ENCODE measurements at regions not wholly inside any gene's neighbourhood (a gene's known extent, or its start where the extent isn't known, plus 50 kb on each side); places are given as distances from the start of the nearest gene placed in this dataset.

DNA sequence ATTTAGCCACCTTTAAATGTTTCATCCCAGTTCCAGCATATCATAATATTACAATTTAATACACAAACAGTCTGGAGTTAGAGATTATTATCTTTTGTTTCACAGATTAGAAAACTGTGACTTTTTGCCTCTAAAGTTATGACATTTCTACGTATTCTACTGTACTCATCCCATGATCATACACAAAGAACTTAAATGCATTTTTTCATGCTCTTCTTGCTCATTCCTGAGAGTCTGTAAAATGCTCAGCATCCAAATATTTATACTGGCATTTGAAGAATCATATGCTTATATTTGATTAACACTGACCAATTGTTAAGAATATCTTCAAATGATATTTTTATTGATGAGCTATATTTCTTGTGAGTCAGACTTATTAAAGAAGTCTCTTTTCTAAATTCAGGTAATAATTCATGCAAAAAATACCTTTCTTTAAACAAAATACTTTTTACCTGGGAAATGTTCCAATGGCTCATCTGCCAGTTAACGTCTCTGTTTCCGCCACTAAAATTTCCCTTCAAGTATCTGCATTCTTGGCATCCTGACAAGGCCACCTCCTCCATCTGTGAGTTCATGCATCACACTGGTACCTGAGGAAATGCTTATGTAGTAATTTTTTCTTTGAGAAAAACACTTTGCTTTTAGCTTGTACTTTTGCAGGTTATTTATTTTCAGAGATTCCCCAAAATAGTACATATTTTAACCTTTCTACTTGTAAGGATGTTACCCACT is 139.6 kb upstream of the RASA1 start:
- dilution Hi-C loops (cut with MboI; ENCODE audit: extremely low pct_ligation_motif_present, low sequenced_read_pairs) (no loop called here), intact Hi-C loops (cut with micrococcal nuclease) (no loop called here)
- H3K9me1 ChIP-seq (replicated peaks; ENCODE audit: control insufficient read depth, extremely low read depth, insufficient read depth, low read length) = no peaks in the 10 kb centered on the region
- DNase-seq (ENCODE audit: low read depth, low spot score) = no peak
- FAIRE-seq = no peak
- ChIA-PET POLR2A (no interaction called here), CTCF (interaction anchor here (2.2 kb wide), 1 partner anchor 58 kb away, joined by 6 read pairs; no protein-coding TSS in a partner anchor)
- BruUV-seq (replicated peaks) = no TSS peak
- H3K27me3 ChIP-seq (ENCODE audit: control insufficient read depth in 2 of 2, insufficient read depth in 2 of 2, low read length in 2 of 2) = no peaks in the 10 kb centered on the region
- H3K9ac ChIP-seq (replicated peaks; ENCODE audit: extremely low read depth, insufficient read depth, low read length) = no peak overlapping the region
- H2AFZ ChIP-seq (ENCODE audit: low read depth, low read length) = no peak overlapping the region
- H3K79me2 ChIP-seq (ENCODE audit: control insufficient read depth, insufficient read depth, low read length) = no peaks in the 10 kb centered on the region
- H3K4me1 ChIP-seq (ENCODE audit: control insufficient read depth, extremely low read depth, insufficient read depth, low read length) = no peaks in the 10 kb centered on the region
- TF ChIP-seq POLR2AphosphoS5 (IDR thresholded peaks at IDR 0.05; ENCODE audit: insufficient read depth, low read depth, low read length) = no peak
- TF ChIP-seq, protein P1, sequence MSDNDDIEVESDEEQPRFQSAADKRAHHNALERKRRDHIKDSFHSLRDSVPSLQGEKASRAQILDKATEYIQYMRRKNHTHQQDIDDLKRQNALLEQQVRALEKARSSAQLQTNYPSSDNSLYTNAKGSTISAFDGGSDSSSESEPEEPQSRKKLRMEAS (IDR thresholded peaks at IDR 0.05; ENCODE audit: insufficient read depth, insufficient read length) = no peak
- TF ChIP-seq MYC (IDR thresholded peaks at IDR 0.05; ENCODE audit: low read depth, low read length) = no peak
- TF ChIP-seq, protein P2, sequence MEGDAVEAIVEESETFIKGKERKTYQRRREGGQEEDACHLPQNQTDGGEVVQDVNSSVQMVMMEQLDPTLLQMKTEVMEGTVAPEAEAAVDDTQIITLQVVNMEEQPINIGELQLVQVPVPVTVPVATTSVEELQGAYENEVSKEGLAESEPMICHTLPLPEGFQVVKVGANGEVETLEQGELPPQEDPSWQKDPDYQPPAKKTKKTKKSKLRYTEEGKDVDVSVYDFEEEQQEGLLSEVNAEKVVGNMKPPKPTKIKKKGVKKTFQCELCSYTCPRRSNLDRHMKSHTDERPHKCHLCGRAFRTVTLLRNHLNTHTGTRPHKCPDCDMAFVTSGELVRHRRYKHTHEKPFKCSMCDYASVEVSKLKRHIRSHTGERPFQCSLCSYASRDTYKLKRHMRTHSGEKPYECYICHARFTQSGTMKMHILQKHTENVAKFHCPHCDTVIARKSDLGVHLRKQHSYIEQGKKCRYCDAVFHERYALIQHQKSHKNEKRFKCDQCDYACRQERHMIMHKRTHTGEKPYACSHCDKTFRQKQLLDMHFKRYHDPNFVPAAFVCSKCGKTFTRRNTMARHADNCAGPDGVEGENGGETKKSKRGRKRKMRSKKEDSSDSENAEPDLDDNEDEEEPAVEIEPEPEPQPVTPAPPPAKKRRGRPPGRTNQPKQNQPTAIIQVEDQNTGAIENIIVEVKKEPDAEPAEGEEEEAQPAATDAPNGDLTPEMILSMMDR (IDR thresholded peaks at IDR 0.05; ENCODE audit: extremely low read depth in 1 of 2, insufficient read depth in 1 of 2, low read depth in 1 of 2, low read length in 2 of 2) = no peak
- no peak for TF ChIP-seq POLR2A (IDR thresholded peaks at IDR 0.05; ENCODE audit: low read depth, low read length)
- no peak for TF ChIP-seq JUN (IDR thresholded peaks at IDR 0.05; ENCODE audit: borderline replicate concordance, insufficient read depth, insufficient read length, low read depth)
- TF ChIP-seq EZH2 (IDR thresholded peaks at IDR 0.05; ENCODE audit: borderline replicate concordance, low read depth, low read length, severe bottlenecking) = no peak
- TF ChIP-seq GATA2 (IDR thresholded peaks at IDR 0.05; ENCODE audit: insufficient read depth, insufficient read length, low read depth, low read length) = no peak
- no peak for TF ChIP-seq FOS (IDR thresholded peaks at IDR 0.05; ENCODE audit: borderline replicate concordance, insufficient read depth, low read length)
- no peaks in the 10 kb centered on the region for H3K36me3 ChIP-seq (ENCODE audit: control insufficient read depth in 2 of 2, extremely low read depth in 1 of 2, insufficient read depth in 2 of 2, low read length in 2 of 2)
- H3K9me3 ChIP-seq (replicated peaks; ENCODE audit: control insufficient read depth, insufficient read depth, low read length) = no peaks in the 10 kb centered on the region
- H4K20me1 ChIP-seq (replicated peaks; ENCODE audit: control insufficient read depth, extremely low read depth, insufficient read depth, low read length) = no peaks in the 10 kb centered on the region
- H3K27ac ChIP-seq (ENCODE audit: insufficient read depth, low read depth, low read length) = no peak overlapping the region
- no peak overlapping the region for H3K4me3 ChIP-seq (replicated peaks in 1 of 3; ENCODE audit: insufficient read depth in 1 of 3, low read depth in 1 of 3, low read length in 3 of 3)
- H3K4me2 ChIP-seq (ENCODE audit: insufficient read depth, low read length) = no peak overlapping the region
